Muscle layer of colon (tissue), 2 donors: ENCODE measurements at regions not wholly inside any gene's neighbourhood (a gene's known extent, or its start where the extent isn't known, plus 50 kb on each side); places are given as distances from the start of the nearest gene placed in this dataset.
"Not testable (repeated sequence)": the region's sequence is repeated elsewhere in the genome, so short reads cannot be mapped to it uniquely, and the experiment has no call there.

ENCODE experiments used
- H3K27ac ChIP-seq: one replicate; pipeline ENCODE4 v1.7.0; 2013; ENCODE audit warnings: low read depth, mild to moderate bottlenecking, low read length, moderate library complexity
- H3K27me3 ChIP-seq, 2 donors: one replicate each; pipeline ENCODE4 v1.7.0; 2013; ENCODE audit warnings: low read length in 2 of 2, mild to moderate bottlenecking in 2 of 2; ENCODE audit not compliant: insufficient read depth in 2 of 2, control insufficient read depth in 1 of 2
- H3K36me3 ChIP-seq: one replicate; pipeline ENCODE4 v1.7.0; 2013; ENCODE audit warnings: mild to moderate bottlenecking, low read length; ENCODE audit not compliant: insufficient read depth
- H3K4me1 ChIP-seq: one replicate; pipeline ENCODE4 v1.7.0; 2013; ENCODE audit warnings: mild to moderate bottlenecking, low read length; ENCODE audit not compliant: insufficient read depth
- H3K4me3 ChIP-seq, 2 donors: one replicate each; pipeline ENCODE4 v1.7.0; 2013; ENCODE audit warnings: low read length in 2 of 2, low read depth in 1 of 2, mild to moderate bottlenecking in 1 of 2, moderate library complexity in 1 of 2
- H3K9ac ChIP-seq: one replicate; pipeline ENCODE4 v1.7.0; 2013; ENCODE audit warnings: low read length
- H3K9me3 ChIP-seq: one replicate; pipeline ENCODE4 v1.7.0; 2013; ENCODE audit warnings: mild to moderate bottlenecking, low read length
- donor health status: abdominal sarcoma.
- donor health status: Adenocarcinoma of cecum.

- H3K4me1 ChIP-seq = no peaks in the 10 kb centered on the region
- no peak overlapping the region for H3K9ac ChIP-seq
- no peaks in the 10 kb centered on the region for H3K9me3 ChIP-seq
- H3K4me3 ChIP-seq = no peak overlapping the region
- H3K27ac ChIP-seq = no peak overlapping the region
- H3K27me3 ChIP-seq = no peaks in the 10 kb centered on the region
- no peaks in the 10 kb centered on the region for H3K36me3 ChIP-seq
These were observed 143.5 kb upstream of the TBX3 start for GRCh38 chr12:114827461-114827860.

GRCh38 chr12:114826244-114826643, 142.3 kb upstream of the TBX3 start:
- Histone ChIP-seq H3K36me3 (no peaks in the 10 kb centered on the region), H3K4me3 (no peak overlapping the region), H3K9me3 (no peaks in the 10 kb centered on the region), H3K27me3 (no peaks in the 10 kb centered on the region), H3K9ac (no peak overlapping the region), H3K27ac (no peak overlapping the region), H3K4me1 (no peaks in the 10 kb centered on the region)

GRCh38 chr12:114823724-114824123, 139.7 kb upstream of the TBX3 start:
- Histone ChIP-seq H3K27me3 (no peaks in the 10 kb centered on the region), H3K4me1 (no peaks in the 10 kb centered on the region), H3K9me3 (no peaks in the 10 kb centered on the region), H3K4me3 (no peak overlapping the region), H3K27ac (no peak overlapping the region), H3K9ac (no peak overlapping the region), H3K36me3 (no peaks in the 10 kb centered on the region)

GRCh38 chr12:114821570-114821969, 137.6 kb upstream of the TBX3 start:
- H3K36me3 ChIP-seq = no peaks in the 10 kb centered on the region
- H3K27me3 ChIP-seq = no peaks in the 10 kb centered on the region
- no peaks in the 10 kb centered on the region for H3K9me3 ChIP-seq
- H3K4me1 ChIP-seq = no peaks in the 10 kb centered on the region
- no peak overlapping the region for H3K4me3 ChIP-seq
- no peak overlapping the region for H3K9ac ChIP-seq
- no peak overlapping the region for H3K27ac ChIP-seq

GRCh38 chr12:114820796-114821195, 136.8 kb upstream of the TBX3 start:
- H3K4me1 ChIP-seq = no peaks in the 10 kb centered on the region
- H3K9me3 ChIP-seq = no peaks in the 10 kb centered on the region
- H3K4me3 ChIP-seq = no peak overlapping the region
- H3K9ac ChIP-seq = no peak overlapping the region
- no peak overlapping the region for H3K27ac ChIP-seq
- H3K36me3 ChIP-seq = no peaks in the 10 kb centered on the region
- no peaks in the 10 kb centered on the region for H3K27me3 ChIP-seq

- Histone ChIP-seq H3K9ac (no peak overlapping the region), H3K4me3 (no peak overlapping the region), H3K36me3 (no peaks in the 10 kb centered on the region), H3K4me1 (no peaks in the 10 kb centered on the region), H3K9me3 (no peaks in the 10 kb centered on the region), H3K27ac (no peak overlapping the region), H3K27me3 (no peaks in the 10 kb centered on the region)
These were observed 133.8 kb upstream of the TBX3 start for GRCh38 chr12:114817571-114818425.

- H3K9me3 ChIP-seq = no peaks in the 10 kb centered on the region
- no peak overlapping the region for H3K9ac ChIP-seq
- no peaks in the 10 kb centered on the region for H3K27me3 ChIP-seq
- no peak overlapping the region for H3K27ac ChIP-seq
- H3K4me3 ChIP-seq = no peak overlapping the region
- no peaks in the 10 kb centered on the region for H3K36me3 ChIP-seq
- H3K4me1 ChIP-seq = no peaks in the 10 kb centered on the region
These were observed 131.2 kb upstream of the TBX3 start for GRCh38 chr12:114815026-114815795.

- no peak overlapping the region for H3K27ac ChIP-seq
- H3K9ac ChIP-seq = no peak overlapping the region
- H3K9me3 ChIP-seq = no peaks in the 10 kb centered on the region
- H3K36me3 ChIP-seq = no peaks in the 10 kb centered on the region
- no peaks in the 10 kb centered on the region for H3K4me1 ChIP-seq
- no peak overlapping the region for H3K4me3 ChIP-seq
- no peaks in the 10 kb centered on the region for H3K27me3 ChIP-seq
These were observed 129.1 kb upstream of the TBX3 start for GRCh38 chr12:114812858-114813761.

- Histone ChIP-seq H3K27ac (no peak overlapping the region), H3K27me3 (no peaks in the 10 kb centered on the region), H3K4me1 (no peaks in the 10 kb centered on the region), H3K4me3 (no peak overlapping the region), H3K9me3 (no peaks in the 10 kb centered on the region), H3K9ac (no peak overlapping the region), H3K36me3 (no peaks in the 10 kb centered on the region)
These were observed 128.4 kb upstream of the TBX3 start for GRCh38 chr12:114812384-114812783.

- Histone ChIP-seq H3K27ac (no peak overlapping the region), H3K27me3 (no peaks in the 10 kb centered on the region), H3K36me3 (no peaks in the 10 kb centered on the region)
These were observed 125.1 kb upstream of the TBX3 start for GRCh38 chr12:114809097-114809496.

GRCh38 chr12:114801381-114801780, 117.4 kb upstream of the TBX3 start:
- H3K27ac ChIP-seq, H3K4me3 ChIP-seq, H3K9me3 ChIP-seq, H3K36me3 ChIP-seq, H3K9ac ChIP-seq, H3K27me3 ChIP-seq, H3K4me1 ChIP-seq: not testable (repeated sequence)

More at GRCh38 chr12:114809097-114809496, 125.1 kb upstream of the TBX3 start:
- H3K4me3 ChIP-seq = no peak overlapping the region
- H3K9ac ChIP-seq = no peak overlapping the region
- H3K4me1 ChIP-seq = no peaks in the 10 kb centered on the region
- H3K9me3 ChIP-seq = no peaks in the 10 kb centered on the region
